ENCODE measurements at regions not wholly inside any gene's neighbourhood (a gene's known extent, or its start where the extent isn't known, plus 50 kb on each side); places are given as distances from the start of the nearest gene placed in this dataset.
"Not testable (repeated sequence)": the region's sequence is repeated elsewhere in the genome, so short reads cannot be mapped to it uniquely, and the experiment has no call there.

- no peak for DNase-seq
- no peak for ATAC-seq
Measured at GRCh38 chr20:48490961-48491831, 336.6 kb downstream of the PREX1 start.

GRCh38 chr20:48490341-48490740, 337.5 kb downstream of the PREX1 start:
- ATAC-seq, DNase-seq: not testable (repeated sequence)

GRCh38 chr20:48489656-48490055, 338.1 kb downstream of the PREX1 start:
- ATAC-seq (no peak), DNase-seq (no peak)

DNA sequence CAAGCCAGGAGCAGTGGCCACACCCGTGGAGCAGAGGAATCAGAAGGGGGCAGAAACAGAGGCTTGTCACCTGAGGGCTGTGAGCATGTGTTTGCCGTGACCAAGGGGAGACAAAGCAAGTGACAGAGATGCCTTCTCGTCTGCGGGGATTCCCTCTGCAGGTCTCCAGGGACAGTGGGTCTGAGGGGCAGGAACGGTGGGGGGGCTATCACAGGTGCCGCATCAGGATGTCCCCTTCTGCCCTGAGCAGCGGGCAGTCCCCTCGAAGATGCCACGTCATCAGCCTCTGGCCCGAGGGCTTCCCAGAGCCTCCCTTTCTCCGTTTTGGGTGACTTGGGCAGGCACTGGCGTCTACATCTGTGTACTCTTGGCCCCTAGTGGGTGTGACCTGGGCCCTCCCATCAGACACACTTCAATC, 338.7 kb downstream of the PREX1 start:
- no peak for DNase-seq
- ATAC-seq, result no peak

- not testable (repeated sequence) for ATAC-seq
Measured at GRCh38 chr20:48488334-48489034, 339.3 kb downstream of the PREX1 start.

DNA sequence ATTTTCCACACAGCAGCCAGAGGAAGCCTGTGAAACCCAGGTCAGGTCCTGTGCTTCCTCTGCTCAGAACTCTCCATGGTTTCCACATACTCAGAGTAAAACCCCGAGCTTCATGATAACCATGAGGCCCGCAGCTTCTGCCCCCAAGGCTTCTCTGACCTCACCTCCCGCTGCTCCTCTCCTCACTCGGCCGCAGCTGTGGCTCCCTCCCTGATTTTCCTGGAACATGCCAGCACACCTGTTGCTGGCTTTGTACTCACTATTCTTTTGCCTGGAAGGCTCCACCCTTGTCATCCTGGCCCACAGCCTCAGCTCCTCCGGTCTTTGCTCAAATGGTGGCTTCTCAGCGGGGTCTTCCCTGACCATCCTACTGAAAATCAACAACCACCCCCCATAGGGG, 341.7 kb downstream of the PREX1 start:
- ATAC-seq (no peak), DNase-seq (no peak)

More at GRCh38 chr20:48488334-48489034, 339.3 kb downstream of the PREX1 start:
- not testable (repeated sequence) for DNase-seq

- not testable (repeated sequence) for DNase-seq, ATAC-seq
Measured at GRCh38 chr20:48485153-48485552, 342.6 kb downstream of the PREX1 start.

GRCh38 chr20:48483334-48484066, 344.3 kb downstream of the PREX1 start:
- DNase-seq (no peak), ATAC-seq (no peak)

GRCh38 chr20:48482790-48483189, 345.0 kb downstream of the PREX1 start:
- DNase-seq (no peak), ATAC-seq (no peak)

GRCh38 chr20:48480216-48480772, 347.5 kb downstream of the PREX1 start:
- no peak for ATAC-seq
- no peak for DNase-seq

- no peak for DNase-seq
- no peak for ATAC-seq
Measured at GRCh38 chr20:48478806-48479585, 348.8 kb downstream of the PREX1 start.

GRCh38 chr20:48478370-48478769, 349.4 kb downstream of the PREX1 start:
- no peak for ATAC-seq
- DNase-seq, result no peak

DNA sequence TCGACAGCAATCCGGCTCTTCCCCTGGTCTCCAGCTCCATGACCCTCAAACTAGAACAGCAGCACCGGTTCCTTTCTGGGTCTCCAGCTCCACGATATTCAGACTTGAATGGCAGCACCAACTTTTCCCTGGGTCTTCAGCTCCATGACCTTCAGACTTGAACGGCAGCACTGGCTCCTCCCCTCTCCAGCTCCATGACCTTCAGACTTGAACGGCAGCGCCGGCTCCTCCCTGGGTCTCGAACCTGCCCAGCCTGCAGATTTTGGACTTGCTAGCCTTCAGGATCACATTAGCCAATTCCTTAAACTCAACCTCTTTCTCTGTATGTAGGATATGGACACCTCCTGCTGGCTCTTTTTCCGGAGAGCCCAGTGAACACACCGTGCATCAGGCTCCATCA, 350.9 kb downstream of the PREX1 start:
- no peak for DNase-seq
- no peak for ATAC-seq

GRCh38 chr20:48474022-48474421, 353.8 kb downstream of the PREX1 start:
- ATAC-seq (no peak), DNase-seq (no peak)

DNA sequence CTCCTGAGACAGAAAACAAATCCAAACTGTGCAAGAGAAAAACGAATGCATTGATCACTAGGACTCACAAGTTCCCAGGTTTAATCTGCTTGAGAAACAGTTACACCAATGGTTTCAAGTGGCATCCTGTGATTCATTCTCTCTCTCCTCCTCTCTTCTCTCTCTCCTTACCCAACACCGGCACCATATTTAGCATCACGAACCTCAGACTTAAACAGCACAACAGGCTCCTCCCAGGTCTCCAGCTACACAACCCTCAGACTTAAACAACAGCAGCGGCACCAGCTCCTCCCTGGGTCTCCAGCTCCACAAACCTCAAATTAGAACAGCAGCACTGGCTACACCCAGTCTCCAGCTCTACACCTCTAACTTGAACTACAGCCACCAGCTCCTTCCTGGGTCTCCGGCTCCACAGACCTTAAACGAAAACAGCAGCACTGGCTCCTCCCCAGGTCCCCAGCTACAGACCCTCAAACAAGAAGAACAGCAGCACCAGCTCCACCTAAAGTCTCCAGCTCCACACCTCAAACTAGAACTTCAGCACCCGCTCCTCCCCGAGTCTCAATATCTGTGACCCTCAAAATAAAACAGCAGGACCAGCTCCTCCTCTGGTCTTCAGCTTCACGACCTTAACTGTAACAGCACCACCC, 355.9 kb downstream of the PREX1 start:
- DNase-seq (no peak), ATAC-seq (no peak)

- DNase-seq (no peak), ATAC-seq (no peak)
Measured at GRCh38 chr20:48471176-48471575, 356.6 kb downstream of the PREX1 start.

- DNase-seq (no peak), ATAC-seq (no peak)
Measured at GRCh38 chr20:48470141-48470540, 357.7 kb downstream of the PREX1 start.

DNA sequence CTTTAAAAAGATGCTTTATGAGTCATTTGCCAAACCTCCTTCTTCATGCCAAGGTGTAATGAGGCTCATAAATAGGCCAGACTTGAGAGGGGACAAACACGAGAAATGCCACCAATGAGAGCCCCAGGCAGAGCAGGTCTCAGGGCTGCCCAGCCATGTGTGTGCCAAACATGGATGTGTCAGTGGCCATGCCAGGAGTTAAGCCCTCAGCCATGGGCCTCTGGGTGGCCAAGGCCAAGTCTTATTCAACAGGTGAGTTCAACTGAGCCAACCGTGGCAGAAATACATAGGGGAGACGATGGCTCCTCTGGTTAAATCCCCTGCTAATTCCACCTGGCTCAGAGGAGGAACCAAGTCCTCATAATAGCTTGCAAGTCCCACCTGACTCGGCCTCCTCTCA, 358.8 kb downstream of the PREX1 start:
- DNase-seq (no peak), ATAC-seq (no peak)

DNA sequence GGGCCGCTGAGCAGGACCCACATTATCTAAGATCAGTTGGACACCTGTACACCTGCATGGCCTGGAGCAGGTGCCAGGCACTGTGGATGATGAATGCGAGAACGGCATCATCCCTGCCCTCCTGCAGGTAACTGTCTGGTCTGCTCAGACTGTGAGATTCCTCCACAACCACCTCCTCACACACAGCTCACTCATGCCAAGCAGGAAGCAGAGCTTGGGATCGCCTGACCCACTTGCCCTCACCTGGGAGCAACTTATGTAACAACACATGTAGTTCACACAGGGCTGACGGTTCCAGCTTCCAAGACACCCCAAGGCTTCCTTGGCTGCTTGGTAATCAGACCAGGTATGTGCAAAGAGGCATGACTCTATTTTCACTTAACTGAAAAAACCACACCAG, 359.2 kb downstream of the PREX1 start:
- ATAC-seq (no peak), DNase-seq (no peak)

- DNase-seq (no peak), ATAC-seq (no peak)
Measured at GRCh38 chr20:48467622-48468021, 360.2 kb downstream of the PREX1 start.

DNA sequence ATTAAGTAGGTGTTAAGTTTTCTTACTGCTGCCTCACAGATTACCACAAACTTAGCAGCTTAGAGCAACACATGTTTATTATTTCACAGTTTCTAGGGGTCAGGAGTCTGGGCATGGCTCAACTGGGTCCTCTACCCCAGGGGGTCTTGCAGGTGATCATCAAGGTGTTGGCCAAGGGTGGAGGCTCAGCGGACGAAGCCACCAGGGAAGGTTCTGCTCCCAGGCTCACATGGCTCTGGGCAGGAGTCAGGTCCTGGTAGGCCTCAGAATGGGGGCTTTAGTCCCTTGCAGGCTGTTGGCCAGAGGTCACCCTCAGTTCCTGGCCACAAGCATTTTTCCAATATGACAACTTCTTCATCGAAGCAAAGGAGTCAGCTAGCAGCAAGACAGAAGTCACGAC, 362.5 kb downstream of the PREX1 start:
- ATAC-seq (no peak), DNase-seq (no peak)
